Trophoblast cell (in vitro differentiated cells and primary cell): ENCODE measurements at regions not wholly inside any gene's neighbourhood (a gene's known extent, or its start where the extent isn't known, plus 50 kb on each side); places are given as distances from the start of the nearest gene placed in this dataset.

Experiments
- DNase-seq, 2 donors: peaks; one replicate each; pipeline ENCODE4 v3.0.0-alpha.2; 2016
- H2AFZ ChIP-seq: 2 replicates; pipeline ENCODE4 v1.6.1; 2013; ENCODE audit warnings: low read length, moderate library complexity, mild to moderate bottlenecking; ENCODE audit not compliant: insufficient read depth, poor library complexity
- H2AK5ac ChIP-seq: 2 replicates; pipeline ENCODE4 v1.6.1; 2013; ENCODE audit warnings: mild to moderate bottlenecking, low read length
- H2BK120ac ChIP-seq: 2 replicates; pipeline ENCODE4 v1.6.1; 2013; ENCODE audit warnings: low read length, mild to moderate bottlenecking, moderate library complexity; ENCODE audit not compliant: insufficient read depth, poor library complexity
- H2BK12ac ChIP-seq: 2 replicates; pipeline ENCODE4 v1.6.1; 2013; ENCODE audit warnings: mild to moderate bottlenecking, low read length, moderate library complexity
- H2BK5ac ChIP-seq: 2 replicates; pipeline ENCODE4 v1.6.1; 2013; ENCODE audit warnings: low read length, low read depth, moderate library complexity, mild to moderate bottlenecking; ENCODE audit not compliant: poor library complexity
- H3K14ac ChIP-seq: 2 replicates; pipeline ENCODE4 v1.6.1; 2013; ENCODE audit warnings: mild to moderate bottlenecking, low read length
- H3K18ac ChIP-seq: 2 replicates; pipeline ENCODE4 v1.6.1; 2013; ENCODE audit warnings: mild to moderate bottlenecking, low read length
- H3K23ac ChIP-seq: 2 replicates; pipeline ENCODE4 v1.6.1; 2013; ENCODE audit warnings: low read length
- H3K27ac ChIP-seq: 2 replicates; pipeline ENCODE4 v1.5.1; 2013; ENCODE audit warnings: low read depth, mild to moderate bottlenecking, inconsistent platforms, low read length, moderate library complexity
- H3K27me3 ChIP-seq: 2 replicates; pipeline ENCODE4 v1.6.1; 2013; ENCODE audit warnings: inconsistent platforms, mild to moderate bottlenecking, low read length, moderate library complexity; ENCODE audit not compliant: insufficient read depth
- H3K36me3 ChIP-seq, 2 experiments: 1 replicate in 1 of 2; 2 replicates in 1 of 2; pipeline ENCODE4 v1.6.1; 2013; ENCODE audit warnings: low read length in 2 of 2, mild to moderate bottlenecking in 2 of 2, moderate library complexity in 1 of 2; ENCODE audit not compliant: insufficient read depth in 2 of 2, control insufficient read depth in 1 of 2
- H3K4ac ChIP-seq: 2 replicates; pipeline ENCODE4 v1.6.1; 2013; ENCODE audit warnings: low read depth, mild to moderate bottlenecking, low read length, moderate library complexity
- H3K4me1 ChIP-seq, 2 experiments: 1 replicate in 1 of 2; 2 replicates in 1 of 2; pipeline ENCODE4 v1.6.1; 2013; ENCODE audit warnings: low read length in 2 of 2, mild to moderate bottlenecking in 2 of 2, moderate library complexity in 1 of 2; ENCODE audit not compliant: insufficient read depth in 2 of 2, control insufficient read depth in 1 of 2
- H3K4me2 ChIP-seq: 2 replicates; pipeline ENCODE4 v1.6.1; 2013; ENCODE audit warnings: inconsistent platforms, mild to moderate bottlenecking, low read length, moderate library complexity
- H3K4me3 ChIP-seq: 2 replicates; pipeline ENCODE4 v1.5.1; 2013; ENCODE audit warnings: mild to moderate bottlenecking, low read depth, low read length, inconsistent platforms
- H3K79me1 ChIP-seq: one replicate; pipeline ENCODE4 v1.6.1; 2013; ENCODE audit warnings: low read length
- H3K79me2 ChIP-seq: 2 replicates; pipeline ENCODE4 v1.6.1; 2013; ENCODE audit warnings: low read length, mild to moderate bottlenecking; ENCODE audit not compliant: control insufficient read depth, insufficient read depth, poor library complexity
- H3K9ac ChIP-seq: 2 replicates; pipeline ENCODE4 v1.6.1; 2013; ENCODE audit warnings: mild to moderate bottlenecking, low read length
- H3K9me3 ChIP-seq: 2 replicates; pipeline ENCODE4 v1.6.1; 2013; ENCODE audit warnings: low read depth, mild to moderate bottlenecking, control low read depth, inconsistent platforms, low read length; ENCODE audit not compliant: insufficient read depth
- H4K12ac ChIP-seq: 2 replicates; pipeline ENCODE4 v1.6.1; 2013; ENCODE audit warnings: low read depth, mild to moderate bottlenecking, low read length, moderate library complexity
- H4K8ac ChIP-seq: 2 replicates; pipeline ENCODE4 v1.6.1; 2013; ENCODE audit warnings: low read depth, mild to moderate bottlenecking, low read length, moderate library complexity
- H4K91ac ChIP-seq: one replicate; pipeline ENCODE4 v1.6.1; 2013; ENCODE audit warnings: low read depth, mild to moderate bottlenecking, low read length, moderate library complexity
- WGBS: extraction: QIAGEN DNeasy Blood & Tissue Kit; methylation state at CpG from one replicate; pipeline ENCODE4 v1.1.7; 2013; ENCODE audit warnings: missing lambda C conversion rate; ENCODE audit not compliant: insufficient read length, insufficient coverage; ENCODE audit errors: extremely low coverage; 5-methylcytosine and 5-hydroxymethylcytosine counted together

- Histone ChIP-seq H3K27me3 (no peaks in the 10 kb centered on the region), H3K23ac (no peak overlapping the region), H2BK12ac (no peak overlapping the region), H4K8ac (no peak overlapping the region), H3K9me3 (no peaks in the 10 kb centered on the region), H3K4me2 (no peak overlapping the region), H3K27ac (no peak overlapping the region), H3K14ac (no peak overlapping the region), H3K79me2 (no peaks in the 10 kb centered on the region), H3K4me3 (no peak overlapping the region), H2AFZ (no peak overlapping the region), H2AK5ac (no peak overlapping the region), H2BK5ac (no peak overlapping the region), H3K79me1 (no peaks in the 10 kb centered on the region), H3K9ac (no peak overlapping the region), H3K36me3 (no peaks in the 10 kb centered on the region), H2BK120ac (no peak overlapping the region), H3K18ac (no peak overlapping the region), H3K4ac (no peak overlapping the region), H4K91ac (no peak overlapping the region), H3K4me1 (no peaks in the 10 kb centered on the region), H4K12ac (no peak overlapping the region)
- WGBS = no CpG with 5 or more reads among the region's 1 CpG
- DNase-seq = no peak
These were observed 446.7 kb upstream of the SMIM31 start for GRCh38 chr4:164307262-164307661.

DNA sequence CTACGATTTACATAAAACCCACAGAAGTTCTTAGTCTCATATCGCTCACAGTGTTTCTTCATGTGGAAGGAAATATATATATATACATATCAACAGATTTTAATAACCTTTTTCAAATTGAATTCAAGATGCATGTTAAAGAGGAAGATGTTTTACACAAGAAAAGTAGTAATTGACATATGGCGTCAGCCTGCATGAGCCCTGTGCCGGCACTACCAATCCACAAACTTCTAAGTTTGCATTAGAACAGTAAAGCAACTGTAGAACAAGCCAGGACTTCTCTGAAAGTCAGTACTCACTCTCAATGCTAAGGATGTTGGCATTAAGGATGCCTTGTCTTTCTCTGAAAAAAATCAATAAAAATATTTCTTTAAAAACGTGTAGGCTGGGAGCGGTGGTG lies 441.3 kb upstream of the SMIM31 start:
- H3K23ac ChIP-seq = no peak overlapping the region
- H3K79me2 ChIP-seq = no peaks in the 10 kb centered on the region
- no CpG with 5 or more reads among the region's 6 CpGs for WGBS
- H4K12ac ChIP-seq = no peak overlapping the region
- no peaks in the 10 kb centered on the region for H3K4me1 ChIP-seq
- H2AFZ ChIP-seq = no peak overlapping the region
- no peak overlapping the region for H3K14ac ChIP-seq
- no peak overlapping the region for H2AK5ac ChIP-seq
- H3K27me3 ChIP-seq = no peaks in the 10 kb centered on the region
- H3K79me1 ChIP-seq = no peaks in the 10 kb centered on the region
- no peak overlapping the region for H2BK12ac ChIP-seq
- no peaks in the 10 kb centered on the region for H3K9me3 ChIP-seq
- no peak overlapping the region for H2BK5ac ChIP-seq
- H3K4ac ChIP-seq = no peak overlapping the region
- DNase-seq = no peak
- no peak overlapping the region for H2BK120ac ChIP-seq
- H3K4me2 ChIP-seq = no peak overlapping the region
- H4K8ac ChIP-seq = no peak overlapping the region
- no peak overlapping the region for H3K18ac ChIP-seq
- H3K27ac ChIP-seq = no peak overlapping the region
- H3K9ac ChIP-seq = no peak overlapping the region
- no peak overlapping the region for H4K91ac ChIP-seq
- no peak overlapping the region for H3K4me3 ChIP-seq
- no peaks in the 10 kb centered on the region for H3K36me3 ChIP-seq

DNA sequence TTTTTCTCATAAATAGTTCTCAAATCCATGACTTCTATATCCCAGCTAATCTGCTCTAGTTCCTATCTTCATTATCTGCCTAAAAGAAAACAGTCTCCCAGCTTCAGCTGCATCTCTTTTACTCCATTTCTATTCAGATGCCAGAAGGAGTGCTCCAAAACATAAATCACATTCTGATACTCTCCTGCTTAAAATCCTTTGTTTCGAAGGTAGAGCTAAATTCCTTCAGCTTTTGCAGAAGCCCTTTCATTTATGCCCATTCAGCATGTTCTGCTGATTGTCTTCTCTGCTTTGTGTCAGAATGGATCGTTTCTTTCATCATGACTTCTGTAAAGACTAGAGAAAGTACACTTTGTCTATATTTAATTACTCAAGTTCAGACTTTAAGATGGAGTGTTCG lies 440.1 kb upstream of the SMIM31 start:
- H2BK5ac ChIP-seq = no peak overlapping the region
- no peaks in the 10 kb centered on the region for H3K79me2 ChIP-seq
- peak overlapping the region; percentile 46 for H3K27ac ChIP-seq
- H3K23ac ChIP-seq = no peak overlapping the region
- no CpG with 5 or more reads among the region's 3 CpGs for WGBS
- no peak overlapping the region for H3K14ac ChIP-seq
- no peak overlapping the region for H4K8ac ChIP-seq
- no peak overlapping the region for H3K4me2 ChIP-seq
- H4K12ac ChIP-seq = no peak overlapping the region
- DNase-seq = no peak
- no peak overlapping the region for H4K91ac ChIP-seq
- no peak overlapping the region for H3K9ac ChIP-seq
- H2BK120ac ChIP-seq = no peak overlapping the region
- H3K27me3 ChIP-seq = no peaks in the 10 kb centered on the region
- H3K36me3 ChIP-seq = no peaks in the 10 kb centered on the region
- no peak overlapping the region for H3K4me3 ChIP-seq
- H3K79me1 ChIP-seq = no peaks in the 10 kb centered on the region
- H3K9me3 ChIP-seq = no peaks in the 10 kb centered on the region
- H3K18ac ChIP-seq = no peak overlapping the region
- no peak overlapping the region for H2BK12ac ChIP-seq
- no peak overlapping the region for H3K4ac ChIP-seq
- H3K4me1 ChIP-seq = no peaks in the 10 kb centered on the region
- no peak overlapping the region for H2AK5ac ChIP-seq
- no peak overlapping the region for H2AFZ ChIP-seq

GRCh38 chr4:164318350-164318749 lies 435.6 kb upstream of the SMIM31 start:
- Histone ChIP-seq H4K12ac (no peak overlapping the region), H3K4ac (no peak overlapping the region), H4K8ac (no peak overlapping the region), H3K27ac (no peak overlapping the region), H3K4me1 (no peaks in the 10 kb centered on the region), H2AFZ (no peak overlapping the region), H4K91ac (no peak overlapping the region), H3K9ac (no peak overlapping the region), H3K9me3 (no peaks in the 10 kb centered on the region), H3K4me2 (no peak overlapping the region), H3K18ac (no peak overlapping the region), H2BK120ac (no peak overlapping the region), H3K27me3 (no peaks in the 10 kb centered on the region), H3K36me3 (no peaks in the 10 kb centered on the region), H3K23ac (no peak overlapping the region), H3K79me2 (no peaks in the 10 kb centered on the region), H2AK5ac (no peak overlapping the region), H3K79me1 (no peaks in the 10 kb centered on the region), H3K14ac (no peak overlapping the region), H3K4me3 (no peak overlapping the region), H2BK12ac (no peak overlapping the region), H2BK5ac (no peak overlapping the region)
- no peak for DNase-seq
- no CpG with 5 or more reads among the region's 1 CpG for WGBS

GRCh38 chr4:164319688-164320087 lies 434.2 kb upstream of the SMIM31 start:
- Histone ChIP-seq H2BK120ac (no peak overlapping the region), H2BK5ac (no peak overlapping the region), H3K27ac (no peak overlapping the region), H2BK12ac (no peak overlapping the region), H3K14ac (no peak overlapping the region), H4K12ac (no peak overlapping the region), H2AK5ac (no peak overlapping the region), H3K79me1 (no peaks in the 10 kb centered on the region), H3K4me1 (no peaks in the 10 kb centered on the region), H3K9me3 (no peaks in the 10 kb centered on the region), H3K4ac (no peak overlapping the region), H4K8ac (no peak overlapping the region), H2AFZ (no peak overlapping the region), H3K4me3 (no peak overlapping the region), H3K9ac (no peak overlapping the region), H3K4me2 (no peak overlapping the region), H3K36me3 (no peaks in the 10 kb centered on the region), H3K23ac (no peak overlapping the region), H3K18ac (no peak overlapping the region), H4K91ac (no peak overlapping the region), H3K27me3 (no peaks in the 10 kb centered on the region), H3K79me2 (no peaks in the 10 kb centered on the region)
- no peak for DNase-seq
